Liver (tissue), 3 donors: ENCODE measurements at regions not wholly inside any gene's neighbourhood (a gene's known extent, or its start where the extent isn't known, plus 50 kb on each side); places are given as distances from the start of the nearest gene placed in this dataset.

Source experiments
- EGR1 ChIP-seq, 2 donors: IDR thresholded peaks; 2 replicates each; pipeline ENCODE4 v1.6.1; 2016 to 2018; ENCODE audit warnings: antibody characterized with exemption in 2 of 2, low read depth in 2 of 2
- MAX ChIP-seq: IDR thresholded peaks from 2 replicates; pipeline ENCODE4 v1.6.1; 2016; ENCODE audit warnings: antibody characterized with exemption
- YY1 ChIP-seq: IDR thresholded peaks from 2 replicates; pipeline ENCODE4 v1.6.1; 2016; ENCODE audit warnings: antibody characterized with exemption, mild to moderate bottlenecking
- TF ChIP-seq, protein P1 (sequence below): fragments of 150-350 bp; IDR thresholded peaks from 2 replicates; pipeline ENCODE4 v1.5.1; 2017; ENCODE audit warnings: improper control_type of control experiment, low read depth, low read length; ENCODE audit not compliant: missing input control
- donor health status: healthy.
- donor health status: healthy.

DNA sequence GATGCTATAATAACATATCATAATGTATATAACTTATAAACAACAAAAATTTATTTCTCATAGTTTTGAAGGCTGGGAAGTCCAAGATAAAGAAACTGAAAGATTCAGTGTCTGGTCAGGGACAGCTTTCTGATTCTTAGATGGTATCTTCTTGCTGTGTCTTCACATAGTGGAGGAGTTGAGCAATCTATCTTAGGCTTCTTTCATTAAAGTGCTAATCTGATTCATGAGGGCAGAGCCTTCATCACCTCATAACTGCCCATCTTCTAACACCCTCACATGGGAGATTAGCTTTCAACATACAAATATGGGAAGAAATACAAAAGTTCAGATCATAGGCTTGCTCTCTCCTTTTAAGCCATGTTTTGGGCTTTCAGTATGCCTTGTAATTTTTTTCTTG, 774.8 kb upstream of the EPHA6 start:
- TF ChIP-seq, protein P1, sequence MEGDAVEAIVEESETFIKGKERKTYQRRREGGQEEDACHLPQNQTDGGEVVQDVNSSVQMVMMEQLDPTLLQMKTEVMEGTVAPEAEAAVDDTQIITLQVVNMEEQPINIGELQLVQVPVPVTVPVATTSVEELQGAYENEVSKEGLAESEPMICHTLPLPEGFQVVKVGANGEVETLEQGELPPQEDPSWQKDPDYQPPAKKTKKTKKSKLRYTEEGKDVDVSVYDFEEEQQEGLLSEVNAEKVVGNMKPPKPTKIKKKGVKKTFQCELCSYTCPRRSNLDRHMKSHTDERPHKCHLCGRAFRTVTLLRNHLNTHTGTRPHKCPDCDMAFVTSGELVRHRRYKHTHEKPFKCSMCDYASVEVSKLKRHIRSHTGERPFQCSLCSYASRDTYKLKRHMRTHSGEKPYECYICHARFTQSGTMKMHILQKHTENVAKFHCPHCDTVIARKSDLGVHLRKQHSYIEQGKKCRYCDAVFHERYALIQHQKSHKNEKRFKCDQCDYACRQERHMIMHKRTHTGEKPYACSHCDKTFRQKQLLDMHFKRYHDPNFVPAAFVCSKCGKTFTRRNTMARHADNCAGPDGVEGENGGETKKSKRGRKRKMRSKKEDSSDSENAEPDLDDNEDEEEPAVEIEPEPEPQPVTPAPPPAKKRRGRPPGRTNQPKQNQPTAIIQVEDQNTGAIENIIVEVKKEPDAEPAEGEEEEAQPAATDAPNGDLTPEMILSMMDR = no peak
- TF ChIP-seq YY1 (no peak), EGR1 (IDR thresholded peaks at IDR 0.05; ENCODE audit: low read depth in 2 of 2) (no peak), MAX (no peak)
